GM23338 (cell line): ENCODE measurements at regions not wholly inside any gene's neighbourhood (a gene's known extent, or its start where the extent isn't known, plus 50 kb on each side); places are given as distances from the start of the nearest gene placed in this dataset.

ENCODE experiments used
- ATAC-seq: fragments of 200-7000 bp; cut with Tn5 transposase; 3 replicates; pipeline ENCODE4 v1.9.1; 2020
- DNase-seq: peaks from one replicate; pipeline ENCODE4 v3.0.0-alpha.2; 2015; ENCODE audit warnings: low spot score
- H2AFZ ChIP-seq: fragments of 200-600 bp; sonication (generic); 2 replicates; pipeline ENCODE4 v1.8.0; 2016; ENCODE audit warnings: antibody characterized with exemption, mild to moderate bottlenecking, moderate library complexity
- H3F3A ChIP-seq: fragments of 200-600 bp; sonication (generic); replicated peaks from 2 replicates; pipeline ENCODE4 v1.8.0; 2017; ENCODE audit warnings: antibody characterized with exemption, mixed run types, low read depth
- H3K27ac ChIP-seq: fragments of 200-600 bp; sonication (generic); 2 replicates; pipeline ENCODE4 v1.6.1; 2016; ENCODE audit warnings: low read depth
- H3K27me3 ChIP-seq: fragments of 200-600 bp; sonication (generic); 2 replicates; pipeline ENCODE4 v1.8.0; 2016; ENCODE audit warnings: mild to moderate bottlenecking, mixed run types, moderate library complexity; ENCODE audit not compliant: insufficient read depth
- H3K36me3 ChIP-seq: fragments of 200-600 bp; sonication (generic); 2 replicates; pipeline ENCODE4 v1.8.0; 2016; ENCODE audit warnings: mild to moderate bottlenecking; ENCODE audit not compliant: insufficient read depth
- H3K4me1 ChIP-seq: fragments of 200-600 bp; sonication (generic); 2 replicates; pipeline ENCODE4 v1.8.0; 2016; ENCODE audit warnings: mild to moderate bottlenecking, moderate library complexity; ENCODE audit not compliant: insufficient read depth
- H3K4me2 ChIP-seq: fragments of 200-600 bp; sonication (generic); 2 replicates; pipeline ENCODE4 v1.7.1; 2017; ENCODE audit warnings: mixed run types
- H3K4me3 ChIP-seq: fragments of 200-600 bp; sonication (generic); 2 replicates; pipeline ENCODE4 v1.6.1; 2016; ENCODE audit warnings: mixed run types
- H3K79me2 ChIP-seq: fragments of 200-600 bp; sonication (generic); replicated peaks from 2 replicates; pipeline ENCODE4 v1.8.0; 2017; ENCODE audit warnings: mild to moderate bottlenecking; ENCODE audit not compliant: insufficient read depth
- H3K9me2 ChIP-seq: fragments of 200-600 bp; sonication (generic); 2 replicates; pipeline ENCODE4 v1.8.0; 2017; ENCODE audit not compliant: insufficient read depth
- H4K20me1 ChIP-seq: fragments of 200-600 bp; sonication (generic); replicated peaks from 2 replicates; pipeline ENCODE4 v1.8.0; 2017; ENCODE audit warnings: mild to moderate bottlenecking; ENCODE audit not compliant: insufficient read depth
- H3K27ac Mint-ChIP-seq: 2 replicates; pipeline ENCODE4 v1.8.0; 2020; ENCODE audit warnings: inconsistent platforms, mild to moderate bottlenecking, moderate library complexity, mixed read lengths
- H3K27me3 Mint-ChIP-seq: 3 replicates; pipeline ENCODE4 v1.8.0; 2022; ENCODE audit warnings: low read depth, mild to moderate bottlenecking, moderate library complexity, mixed read lengths, inconsistent platforms; ENCODE audit not compliant: insufficient read depth, poor library complexity
- H3K36me3 Mint-ChIP-seq: 3 replicates; pipeline ENCODE4 v1.8.0; 2021; ENCODE audit warnings: low read depth, mild to moderate bottlenecking, inconsistent platforms, moderate library complexity, mixed read lengths
- H3K4me1 Mint-ChIP-seq: 3 replicates; pipeline ENCODE4 v1.8.0; 2020; ENCODE audit warnings: mild to moderate bottlenecking, inconsistent platforms, mixed read lengths
- H3K4me3 Mint-ChIP-seq: 3 replicates; pipeline ENCODE4 v1.8.0; 2021; ENCODE audit warnings: moderate library complexity, mild to moderate bottlenecking, inconsistent platforms, mixed read lengths
- H3K9me3 Mint-ChIP-seq: 3 replicates; pipeline ENCODE4 v1.8.0; 2020; ENCODE audit warnings: moderate library complexity, mild to moderate bottlenecking, inconsistent platforms, mixed read lengths
- CTCF ChIP-seq, 2 experiments: fragments of 200-600 bp in 1 of 2; sonication (generic) in 1 of 2; conservative IDR thresholded peaks; 2 replicates each; pipeline versions ENCODE4 v1.5.1 to v1.6.1; 2016 to 2017; ENCODE audit warnings: antibody characterized with exemption in 2 of 2, low read depth in 2 of 2, mild to moderate bottlenecking in 2 of 2, moderate library complexity in 1 of 2
- EZH2 ChIP-seq: fragments of 200-600 bp; sonication (generic); IDR thresholded peaks from one replicate; pipeline ENCODE4 v1.8.0; 2017; ENCODE audit warnings: antibody characterized with exemption, mild to moderate bottlenecking, low read depth; ENCODE audit not compliant: unreplicated experiment
- EZH2phosphoT487 ChIP-seq: fragments of 200-600 bp; sonication (generic); IDR thresholded peaks from one replicate; pipeline ENCODE4 v1.8.1; 2018; ENCODE audit warnings: antibody characterized with exemption; ENCODE audit not compliant: unreplicated experiment
- JUNB ChIP-seq: IDR thresholded peaks from one replicate; pipeline ENCODE4 v1.6.1; 2016; ENCODE audit warnings: antibody characterized with exemption; ENCODE audit not compliant: unreplicated experiment
- POLR2AphosphoS5 ChIP-seq: IDR thresholded peaks from 2 replicates; pipeline ENCODE4 v1.6.1; 2016; ENCODE audit warnings: antibody characterized with exemption, low read depth
- STAT1 ChIP-seq: IDR thresholded peaks from one replicate; pipeline ENCODE4 v1.6.1; 2016; ENCODE audit warnings: antibody characterized with exemption; ENCODE audit not compliant: unreplicated experiment
- ZNF331 ChIP-seq: fragments of 250-450 bp; sonication (Bioruptor Pico); IDR thresholded peaks from 2 replicates; pipeline ENCODE4 v1.5.0; 2020; ENCODE audit warnings: low read depth, mild to moderate bottlenecking, moderate library complexity
- TF ChIP-seq, protein P1 (sequence below): IDR thresholded peaks from one replicate; pipeline ENCODE4 v1.6.1; 2018; ENCODE audit warnings: antibody characterized with exemption; ENCODE audit not compliant: unreplicated experiment
- TF ChIP-seq, protein P2 (sequence below): IDR thresholded peaks from 2 replicates; pipeline ENCODE4 v1.6.1; 2016; ENCODE audit warnings: antibody characterized with exemption
- TF ChIP-seq, protein P3 (sequence below): fragments of 250-450 bp; sonication (Bioruptor Pico); IDR thresholded peaks from 2 replicates; pipeline ENCODE4 v1.5.0; 2020; ENCODE audit warnings: mild to moderate bottlenecking, moderate library complexity

DNA sequence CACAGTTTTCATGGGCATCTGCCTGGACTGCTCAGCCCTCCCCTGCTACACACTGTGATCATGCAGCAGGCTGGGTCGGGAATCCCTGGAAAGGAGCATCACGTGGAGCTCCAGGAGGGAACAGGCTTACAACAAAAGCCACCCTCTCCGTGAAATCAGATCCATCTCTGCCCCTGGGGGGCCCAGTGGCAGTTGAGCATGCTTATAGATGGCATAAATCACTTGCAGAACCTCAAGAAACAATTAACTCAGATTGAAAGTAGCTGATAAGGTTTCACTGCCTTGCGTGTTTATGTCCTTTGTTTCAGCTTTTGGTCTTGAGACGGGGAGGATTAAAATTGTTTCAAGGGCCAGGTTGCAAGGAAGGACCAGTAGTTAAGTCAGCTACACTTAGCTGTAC, 354.8 kb upstream of the MEIS1 start (continued):
- TF ChIP-seq, protein P1, sequence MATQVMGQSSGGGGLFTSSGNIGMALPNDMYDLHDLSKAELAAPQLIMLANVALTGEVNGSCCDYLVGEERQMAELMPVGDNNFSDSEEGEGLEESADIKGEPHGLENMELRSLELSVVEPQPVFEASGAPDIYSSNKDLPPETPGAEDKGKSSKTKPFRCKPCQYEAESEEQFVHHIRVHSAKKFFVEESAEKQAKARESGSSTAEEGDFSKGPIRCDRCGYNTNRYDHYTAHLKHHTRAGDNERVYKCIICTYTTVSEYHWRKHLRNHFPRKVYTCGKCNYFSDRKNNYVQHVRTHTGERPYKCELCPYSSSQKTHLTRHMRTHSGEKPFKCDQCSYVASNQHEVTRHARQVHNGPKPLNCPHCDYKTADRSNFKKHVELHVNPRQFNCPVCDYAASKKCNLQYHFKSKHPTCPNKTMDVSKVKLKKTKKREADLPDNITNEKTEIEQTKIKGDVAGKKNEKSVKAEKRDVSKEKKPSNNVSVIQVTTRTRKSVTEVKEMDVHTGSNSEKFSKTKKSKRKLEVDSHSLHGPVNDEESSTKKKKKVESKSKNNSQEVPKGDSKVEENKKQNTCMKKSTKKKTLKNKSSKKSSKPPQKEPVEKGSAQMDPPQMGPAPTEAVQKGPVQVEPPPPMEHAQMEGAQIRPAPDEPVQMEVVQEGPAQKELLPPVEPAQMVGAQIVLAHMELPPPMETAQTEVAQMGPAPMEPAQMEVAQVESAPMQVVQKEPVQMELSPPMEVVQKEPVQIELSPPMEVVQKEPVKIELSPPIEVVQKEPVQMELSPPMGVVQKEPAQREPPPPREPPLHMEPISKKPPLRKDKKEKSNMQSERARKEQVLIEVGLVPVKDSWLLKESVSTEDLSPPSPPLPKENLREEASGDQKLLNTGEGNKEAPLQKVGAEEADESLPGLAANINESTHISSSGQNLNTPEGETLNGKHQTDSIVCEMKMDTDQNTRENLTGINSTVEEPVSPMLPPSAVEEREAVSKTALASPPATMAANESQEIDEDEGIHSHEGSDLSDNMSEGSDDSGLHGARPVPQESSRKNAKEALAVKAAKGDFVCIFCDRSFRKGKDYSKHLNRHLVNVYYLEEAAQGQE: no peak
- TF ChIP-seq ZNF331 (CRISPR knock-in tag): no peak

- Histone ChIP-seq H3K4me2 (no peak overlapping the region), H3K9me2 (0 out of 2 replicates have a peak, but pooled peaks cover 15% of the 10 kb centered on the region), H3K27me3 (no peaks in the 10 kb centered on the region), H3K4me3 (no peak overlapping the region), H4K20me1 (no peaks in the 10 kb centered on the region), H2AFZ (no peak overlapping the region), H3K4me1 (peaks cover 10% of the 10 kb centered on the region), H3K27ac (no peak overlapping the region), H3K79me2 (no peaks in the 10 kb centered on the region), H3K36me3 (no peaks in the 10 kb centered on the region), H3F3A (no peaks in the 10 kb centered on the region)
- H3K27ac Mint-ChIP-seq: no peak overlapping the region
- H3K4me3 Mint-ChIP-seq: no peak overlapping the region
- TF ChIP-seq STAT1: no peak
- no peak for TF ChIP-seq POLR2AphosphoS5
- no peak for TF ChIP-seq JUNB
- no peak for TF ChIP-seq EZH2phosphoT487
- TF ChIP-seq EZH2: no peak
- TF ChIP-seq, protein P2, sequence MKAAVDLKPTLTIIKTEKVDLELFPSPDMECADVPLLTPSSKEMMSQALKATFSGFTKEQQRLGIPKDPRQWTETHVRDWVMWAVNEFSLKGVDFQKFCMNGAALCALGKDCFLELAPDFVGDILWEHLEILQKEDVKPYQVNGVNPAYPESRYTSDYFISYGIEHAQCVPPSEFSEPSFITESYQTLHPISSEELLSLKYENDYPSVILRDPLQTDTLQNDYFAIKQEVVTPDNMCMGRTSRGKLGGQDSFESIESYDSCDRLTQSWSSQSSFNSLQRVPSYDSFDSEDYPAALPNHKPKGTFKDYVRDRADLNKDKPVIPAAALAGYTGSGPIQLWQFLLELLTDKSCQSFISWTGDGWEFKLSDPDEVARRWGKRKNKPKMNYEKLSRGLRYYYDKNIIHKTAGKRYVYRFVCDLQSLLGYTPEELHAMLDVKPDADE: no peak
- TF ChIP-seq, protein P3, sequence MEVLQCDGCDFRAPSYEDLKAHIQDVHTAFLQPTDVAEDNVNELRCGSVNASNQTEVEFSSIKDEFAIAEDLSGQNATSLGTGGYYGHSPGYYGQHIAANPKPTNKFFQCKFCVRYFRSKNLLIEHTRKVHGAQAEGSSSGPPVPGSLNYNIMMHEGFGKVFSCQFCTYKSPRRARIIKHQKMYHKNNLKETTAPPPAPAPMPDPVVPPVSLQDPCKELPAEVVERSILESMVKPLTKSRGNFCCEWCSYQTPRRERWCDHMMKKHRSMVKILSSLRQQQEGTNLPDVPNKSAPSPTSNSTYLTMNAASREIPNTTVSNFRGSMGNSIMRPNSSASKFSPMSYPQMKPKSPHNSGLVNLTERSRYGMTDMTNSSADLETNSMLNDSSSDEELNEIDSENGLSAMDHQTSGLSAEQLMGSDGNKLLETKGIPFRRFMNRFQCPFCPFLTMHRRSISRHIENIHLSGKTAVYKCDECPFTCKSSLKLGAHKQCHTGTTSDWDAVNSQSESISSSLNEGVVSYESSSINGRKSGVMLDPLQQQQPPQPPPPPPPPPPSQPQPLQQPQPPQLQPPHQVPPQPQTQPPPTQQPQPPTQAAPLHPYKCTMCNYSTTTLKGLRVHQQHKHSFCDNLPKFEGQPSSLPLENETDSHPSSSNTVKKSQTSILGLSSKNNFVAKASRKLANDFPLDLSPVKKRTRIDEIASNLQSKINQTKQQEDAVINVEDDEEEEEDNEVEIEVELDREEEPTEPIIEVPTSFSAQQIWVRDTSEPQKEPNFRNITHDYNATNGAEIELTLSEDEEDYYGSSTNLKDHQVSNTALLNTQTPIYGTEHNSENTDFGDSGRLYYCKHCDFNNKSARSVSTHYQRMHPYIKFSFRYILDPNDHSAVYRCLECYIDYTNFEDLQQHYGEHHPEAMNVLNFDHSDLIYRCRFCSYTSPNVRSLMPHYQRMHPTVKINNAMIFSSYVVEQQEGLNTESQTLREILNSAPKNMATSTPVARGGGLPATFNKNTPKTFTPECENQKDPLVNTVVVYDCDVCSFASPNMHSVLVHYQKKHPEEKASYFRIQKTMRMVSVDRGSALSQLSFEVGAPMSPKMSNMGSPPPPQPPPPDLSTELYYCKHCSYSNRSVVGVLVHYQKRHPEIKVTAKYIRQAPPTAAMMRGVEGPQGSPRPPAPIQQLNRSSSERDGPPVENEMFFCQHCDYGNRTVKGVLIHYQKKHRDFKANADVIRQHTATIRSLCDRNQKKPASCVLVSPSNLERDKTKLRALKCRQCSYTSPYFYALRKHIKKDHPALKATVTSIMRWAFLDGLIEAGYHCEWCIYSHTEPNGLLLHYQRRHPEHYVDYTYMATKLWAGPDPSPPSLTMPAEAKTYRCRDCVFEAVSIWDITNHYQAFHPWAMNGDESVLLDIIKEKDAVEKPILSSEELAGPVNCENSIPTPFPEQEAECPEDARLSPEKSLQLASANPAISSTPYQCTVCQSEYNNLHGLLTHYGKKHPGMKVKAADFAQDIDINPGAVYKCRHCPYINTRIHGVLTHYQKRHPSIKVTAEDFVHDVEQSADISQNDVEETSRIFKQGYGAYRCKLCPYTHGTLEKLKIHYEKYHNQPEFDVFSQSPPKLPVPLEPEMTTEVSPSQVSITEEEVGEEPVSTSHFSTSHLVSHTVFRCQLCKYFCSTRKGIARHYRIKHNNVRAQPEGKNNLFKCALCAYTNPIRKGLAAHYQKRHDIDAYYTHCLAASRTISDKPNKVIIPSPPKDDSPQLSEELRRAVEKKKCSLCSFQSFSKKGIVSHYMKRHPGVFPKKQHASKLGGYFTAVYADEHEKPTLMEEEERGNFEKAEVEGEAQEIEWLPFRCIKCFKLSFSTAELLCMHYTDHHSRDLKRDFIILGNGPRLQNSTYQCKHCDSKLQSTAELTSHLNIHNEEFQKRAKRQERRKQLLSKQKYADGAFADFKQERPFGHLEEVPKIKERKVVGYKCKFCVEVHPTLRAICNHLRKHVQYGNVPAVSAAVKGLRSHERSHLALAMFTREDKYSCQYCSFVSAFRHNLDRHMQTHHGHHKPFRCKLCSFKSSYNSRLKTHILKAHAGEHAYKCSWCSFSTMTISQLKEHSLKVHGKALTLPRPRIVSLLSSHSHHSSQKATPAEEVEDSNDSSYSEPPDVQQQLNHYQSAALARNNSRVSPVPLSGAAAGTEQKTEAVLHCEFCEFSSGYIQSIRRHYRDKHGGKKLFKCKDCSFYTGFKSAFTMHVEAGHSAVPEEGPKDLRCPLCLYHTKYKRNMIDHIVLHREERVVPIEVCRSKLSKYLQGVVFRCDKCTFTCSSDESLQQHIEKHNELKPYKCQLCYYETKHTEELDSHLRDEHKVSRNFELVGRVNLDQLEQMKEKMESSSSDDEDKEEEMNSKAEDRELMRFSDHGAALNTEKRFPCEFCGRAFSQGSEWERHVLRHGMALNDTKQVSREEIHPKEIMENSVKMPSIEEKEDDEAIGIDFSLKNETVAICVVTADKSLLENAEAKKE (CRISPR knock-in tag): no peak
- no peak for TF ChIP-seq ZNF331 (CRISPR knock-in tag)
- TF ChIP-seq CTCF (conservative IDR thresholded peaks at IDR 0.05; ENCODE audit: low read depth in 2 of 2): no peak
- no peaks in the 10 kb centered on the region for H3K9me3 Mint-ChIP-seq
- peaks cover 17% of the 10 kb centered on the region for H3K4me1 Mint-ChIP-seq
- ATAC-seq (no peak), DNase-seq (no peak)
- peaks cover 2% of the 10 kb centered on the region for H3K27me3 Mint-ChIP-seq
- no peaks in the 10 kb centered on the region for H3K36me3 Mint-ChIP-seq
These were observed 361.8 kb upstream of the MEIS1 start for GRCh38 chr2:66073172-66073571.
